ENCODE measurements at regions not wholly inside any gene's neighbourhood (a gene's known extent, or its start where the extent isn't known, plus 50 kb on each side); places are given as distances from the start of the nearest gene placed in this dataset.

DNA sequence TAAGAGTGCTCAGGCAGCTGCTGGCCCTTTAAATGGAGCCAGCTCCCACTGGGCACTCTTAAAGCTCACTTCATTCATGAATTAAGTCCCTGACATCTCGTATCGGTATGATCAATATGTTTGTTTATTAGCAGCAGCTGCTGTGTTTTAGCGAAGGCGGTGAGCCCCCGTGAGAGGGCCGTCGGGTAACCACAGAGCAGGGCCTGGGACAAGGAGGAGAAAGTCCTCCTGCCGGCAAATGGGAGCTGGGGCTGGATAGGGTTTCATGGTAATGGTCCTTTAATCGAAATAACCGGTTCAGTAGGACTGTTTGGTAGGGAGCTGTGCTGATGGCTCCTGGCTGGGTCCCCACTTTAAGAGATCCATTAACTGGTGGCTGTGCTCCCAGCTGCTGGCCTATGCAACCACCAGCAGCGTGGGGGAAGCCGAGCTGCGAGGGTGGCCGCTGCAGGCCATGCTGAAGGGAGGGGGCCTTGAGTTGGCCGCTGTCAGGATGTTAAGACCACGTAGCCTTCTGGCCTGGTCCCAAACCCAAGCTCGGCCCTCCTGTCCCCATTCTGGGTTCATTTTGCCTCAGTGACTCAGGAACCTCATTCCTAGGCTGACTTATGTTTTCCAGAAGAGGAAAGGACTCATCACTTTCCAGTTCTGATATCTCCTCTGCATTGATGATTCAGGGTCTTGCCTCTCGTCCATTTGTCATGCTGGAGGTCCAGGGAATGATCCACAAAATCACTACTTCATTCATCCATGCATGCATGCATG is 67.6 kb upstream of the NTRK3 start:
- TF ChIP-seq ARNTL (CRISPR knock-in tag; IDR thresholded peaks at IDR 0.05; ENCODE audit: borderline replicate concordance, low read depth) (no peak), ZFP3 (CRISPR knock-in tag; IDR thresholded peaks at IDR 0.05) (no peak), CSRNP3 (CRISPR knock-in tag; IDR thresholded peaks at IDR 0.05) (no peak), TCF4 (CRISPR knock-in tag; IDR thresholded peaks at IDR 0.05; ENCODE audit: borderline replicate concordance) (no peak), ZC3H10 (CRISPR knock-in tag; IDR thresholded peaks at IDR 0.05) (no peak), ZFP30 (CRISPR knock-in tag; IDR thresholded peaks at IDR 0.05) (no peak), ISL1 (CRISPR knock-in tag; IDR thresholded peaks at IDR 0.05) (no peak)
- TF ChIP-seq, protein P1, sequence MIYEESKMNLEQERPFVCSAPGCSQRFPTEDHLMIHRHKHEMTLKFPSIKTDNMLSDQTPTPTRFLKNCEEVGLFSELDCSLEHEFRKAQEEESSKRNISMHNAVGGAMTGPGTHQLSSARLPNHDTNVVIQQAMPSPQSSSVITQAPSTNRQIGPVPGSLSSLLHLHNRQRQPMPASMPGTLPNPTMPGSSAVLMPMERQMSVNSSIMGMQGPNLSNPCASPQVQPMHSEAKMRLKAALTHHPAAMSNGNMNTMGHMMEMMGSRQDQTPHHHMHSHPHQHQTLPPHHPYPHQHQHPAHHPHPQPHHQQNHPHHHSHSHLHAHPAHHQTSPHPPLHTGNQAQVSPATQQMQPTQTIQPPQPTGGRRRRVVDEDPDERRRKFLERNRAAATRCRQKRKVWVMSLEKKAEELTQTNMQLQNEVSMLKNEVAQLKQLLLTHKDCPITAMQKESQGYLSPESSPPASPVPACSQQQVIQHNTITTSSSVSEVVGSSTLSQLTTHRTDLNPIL (CRISPR knock-in tag; IDR thresholded peaks at IDR 0.05; ENCODE audit: low read depth): no peak

Data from SK-N-SH treated with all-trans-retinoic acid at 6 μM for 48 hours (cell line).